H9 (cell line): ENCODE measurements at regions not wholly inside any gene's neighbourhood (a gene's known extent, or its start where the extent isn't known, plus 50 kb on each side); places are given as distances from the start of the nearest gene placed in this dataset.

Experiments
- DNase-seq: peaks from one replicate; pipeline ENCODE4 v3.0.0-alpha.2; 2017
- H2AFZ ChIP-seq: one replicate; pipeline ENCODE4 v1.6.1; 2013; ENCODE audit warnings: mild to moderate bottlenecking, low read length, control low read depth, moderate library complexity
- H2AK5ac ChIP-seq: 2 replicates; pipeline ENCODE4 v1.6.1; 2013; ENCODE audit warnings: low read length, control low read depth, mixed read lengths; ENCODE audit not compliant: insufficient read length
- H2BK120ac ChIP-seq: one replicate; pipeline ENCODE4 v1.6.1; 2013; ENCODE audit warnings: low read depth, mild to moderate bottlenecking, low read length, control low read depth, inconsistent platforms; ENCODE audit not compliant: poor library complexity, severe bottlenecking
- H2BK12ac ChIP-seq: 2 replicates; pipeline ENCODE4 v1.6.1; 2013; ENCODE audit warnings: low read length, control low read depth, mixed read lengths, low read depth; ENCODE audit not compliant: insufficient read length
- H2BK15ac ChIP-seq: 2 replicates; pipeline ENCODE4 v1.6.1; 2013; ENCODE audit warnings: low read depth, low read length, control low read depth
- H2BK20ac ChIP-seq: one replicate; pipeline ENCODE4 v1.6.1; 2013; ENCODE audit warnings: low read depth, mild to moderate bottlenecking, low read length, control low read depth, inconsistent platforms; ENCODE audit not compliant: poor library complexity, severe bottlenecking
- H2BK5ac ChIP-seq: 2 replicates; pipeline ENCODE4 v1.6.1; 2013; ENCODE audit warnings: low read length, control low read depth, mixed read lengths; ENCODE audit not compliant: insufficient read length
- H3K14ac ChIP-seq: 2 replicates; pipeline ENCODE4 v1.6.1; 2013; ENCODE audit warnings: low read length, control low read depth; ENCODE audit not compliant: insufficient read depth
- H3K18ac ChIP-seq: 2 replicates; pipeline ENCODE4 v1.6.1; 2013; ENCODE audit warnings: low read depth, mild to moderate bottlenecking, mixed read lengths, low read length, control low read depth; ENCODE audit not compliant: insufficient read length
- H3K23ac ChIP-seq: 2 replicates; pipeline ENCODE4 v1.6.1; 2013; ENCODE audit warnings: low read length, control low read depth, mixed read lengths, low read depth; ENCODE audit not compliant: insufficient read length
- H3K23me2 ChIP-seq: 2 replicates; pipeline ENCODE4 v1.6.1; 2013; ENCODE audit warnings: low read depth, mild to moderate bottlenecking, mixed read lengths, low read length, control low read depth; ENCODE audit not compliant: insufficient read length, poor library complexity, severe bottlenecking
- H3K27ac ChIP-seq: 2 replicates; pipeline ENCODE4 v1.5.1; 2013; ENCODE audit warnings: low read length, control low read depth, mixed read lengths, low read depth; ENCODE audit not compliant: insufficient read length
- H3K27me3 ChIP-seq: 2 replicates; pipeline ENCODE4 v1.6.1; 2013; ENCODE audit warnings: low read length, control low read depth, inconsistent platforms; ENCODE audit not compliant: insufficient read depth
- H3K4ac ChIP-seq: 2 replicates; pipeline ENCODE4 v1.6.1; 2013; ENCODE audit warnings: low read depth, mild to moderate bottlenecking, control low read depth, inconsistent platforms, low read length, moderate library complexity
- H3K4me1 ChIP-seq: 2 replicates; pipeline ENCODE4 v1.6.1; 2013; ENCODE audit warnings: low read length, control low read depth, inconsistent platforms; ENCODE audit not compliant: insufficient read depth
- H3K4me2 ChIP-seq: 2 replicates; pipeline ENCODE4 v1.6.1; 2013; ENCODE audit warnings: low read length, control low read depth, mixed read lengths; ENCODE audit not compliant: insufficient read length, insufficient read depth
- H3K56ac ChIP-seq: 2 replicates; pipeline ENCODE4 v1.6.1; 2013; ENCODE audit warnings: low read depth, mild to moderate bottlenecking, mixed read lengths, low read length, control low read depth; ENCODE audit not compliant: insufficient read length
- H3K79me1 ChIP-seq: 2 replicates; pipeline ENCODE4 v1.6.1; 2013; ENCODE audit warnings: low read depth, mild to moderate bottlenecking, moderate library complexity, low read length, control low read depth, inconsistent platforms; ENCODE audit not compliant: insufficient read depth, poor library complexity, severe bottlenecking
- H3K79me2 ChIP-seq: 2 replicates; pipeline ENCODE4 v1.6.1; 2013; ENCODE audit warnings: low read length, control low read depth, inconsistent platforms; ENCODE audit not compliant: insufficient read depth
- H3K9ac ChIP-seq: 2 replicates; pipeline ENCODE4 v1.6.1; 2013; ENCODE audit warnings: low read length, control low read depth, mixed read lengths; ENCODE audit not compliant: insufficient read length; ENCODE audit errors: extremely low read depth
- H3K9me3 ChIP-seq: one replicate; pipeline ENCODE4 v1.6.1; 2013; ENCODE audit warnings: low read depth, low read length, inconsistent platforms; ENCODE audit not compliant: control insufficient read depth
- H3T11ph ChIP-seq: one replicate; pipeline ENCODE4 v1.6.1; 2013; ENCODE audit warnings: mild to moderate bottlenecking, low read length, control low read depth, inconsistent platforms
- H4K20me1 ChIP-seq: one replicate; pipeline ENCODE4 v1.6.1; 2013; ENCODE audit not compliant: control insufficient read depth, insufficient read length, insufficient read depth
- H4K5ac ChIP-seq: 2 replicates; pipeline ENCODE4 v1.6.1; 2013; ENCODE audit warnings: low read depth, mild to moderate bottlenecking, mixed read lengths, low read length, control low read depth; ENCODE audit not compliant: insufficient read length
- H4K8ac ChIP-seq: replicated peaks from 2 replicates; pipeline ENCODE4 v1.6.1; 2013; ENCODE audit warnings: low read length, control low read depth, mixed read lengths, low read depth; ENCODE audit not compliant: insufficient read length
- H4K91ac ChIP-seq: 2 replicates; pipeline ENCODE4 v1.6.1; 2013; ENCODE audit warnings: low read depth, mild to moderate bottlenecking, moderate library complexity, mixed read lengths, low read length, control low read depth; ENCODE audit not compliant: insufficient read length
- H3K27ac Mint-ChIP-seq, 3 experiments: 2 replicates in 2 of 3; 3 replicates in 1 of 3; pipeline ENCODE4 v1.8.0; 2020 to 2021; ENCODE audit warnings: mixed read lengths in 3 of 3, mild to moderate bottlenecking in 1 of 3, moderate library complexity in 1 of 3
- H3K27me3 Mint-ChIP-seq: 2 replicates; pipeline ENCODE4 v1.8.0; 2021; ENCODE audit warnings: low read depth, mild to moderate bottlenecking, moderate library complexity, mixed read lengths
- H3K36me3 Mint-ChIP-seq, 3 experiments: 2 replicates in 2 of 3; 3 replicates in 1 of 3; pipeline ENCODE4 v1.8.0; 2020 to 2021; ENCODE audit warnings: low read depth in 3 of 3, mixed read lengths in 3 of 3; ENCODE audit not compliant: insufficient read depth in 1 of 3
- H3K4me1 Mint-ChIP-seq, 2 experiments: 2 replicates each; pipeline ENCODE4 v1.8.0; 2020; ENCODE audit warnings: mixed read lengths in 2 of 2
- H3K4me3 Mint-ChIP-seq, 2 experiments: 2 replicates in 1 of 2; 3 replicates in 1 of 2; pipeline ENCODE4 v1.8.0; 2020 to 2021; ENCODE audit warnings: mild to moderate bottlenecking in 2 of 2, mixed read lengths in 2 of 2, moderate library complexity in 1 of 2
- H3K9me3 Mint-ChIP-seq, 2 experiments: 2 replicates in 1 of 2; 3 replicates in 1 of 2; pipeline ENCODE4 v1.8.0; 2020; ENCODE audit warnings: mild to moderate bottlenecking in 2 of 2, mixed read lengths in 2 of 2, moderate library complexity in 1 of 2
- CTCF ChIP-seq: fragments of 200-600 bp; sonication (generic); conservative IDR thresholded peaks from 3 replicates; pipeline ENCODE4 v1.8.0; 2021; ENCODE audit warnings: antibody characterized with exemption, mild to moderate bottlenecking
- WGBS: extraction: QIAGEN DNeasy Blood & Tissue Kit; methylation state at CpG from one replicate; pipeline ENCODE4 v1.1.7; 2013; ENCODE audit warnings: missing lambda C conversion rate, low lambda C conversion rate, mixed read lengths; ENCODE audit not compliant: insufficient read length; ENCODE audit errors: extremely low coverage; 5-methylcytosine and 5-hydroxymethylcytosine counted together

DNA sequence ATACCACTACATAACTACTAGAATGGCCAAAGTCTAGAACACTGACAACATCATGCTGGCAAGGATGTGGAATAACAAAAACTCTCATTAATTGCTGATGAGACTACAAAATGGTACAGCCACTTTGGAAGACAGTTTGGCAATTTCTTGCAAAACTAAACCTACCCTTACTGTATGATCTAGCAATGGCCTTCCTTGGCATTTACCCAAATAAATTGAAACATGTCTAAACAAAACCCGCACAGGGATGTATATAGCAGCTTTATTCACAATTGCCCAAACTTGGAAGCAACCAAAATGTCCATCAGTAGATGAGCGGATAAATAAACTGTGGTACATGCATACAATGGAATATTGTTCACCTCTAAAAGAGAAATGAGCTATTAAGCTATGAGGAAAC, 87.9 kb upstream of the SLC24A5 start:
- no peak for TF ChIP-seq CTCF

More for the DNA sequence above, 87.9 kb upstream of the SLC24A5 start:
- Mint-ChIP-seq H3K4me3 (no peak overlapping the region), H3K27me3 (no peaks in the 10 kb centered on the region; the same call in 1 of the 2 replicates), H3K9me3 (no peaks in the 10 kb centered on the region), H3K27ac (no peak overlapping the region), H3K4me1 (peaks cover 4 to 8% of the 10 kb centered on the region in 2 experiments; a peak in 2 of 4 replicates), H3K36me3 (no peaks in the 10 kb centered on the region)
- Histone ChIP-seq H4K20me1 (no peaks in the 10 kb centered on the region), H2BK120ac (no peak overlapping the region), H3K27me3 (no peaks in the 10 kb centered on the region), H2AFZ (no peak overlapping the region), H3K9ac (no peak overlapping the region), H4K8ac (no peak overlapping the region), H3K4me1 (no peaks in the 10 kb centered on the region; the same call in 1 of the 2 replicates), H3K56ac (no peak overlapping the region), H3K18ac (no peak overlapping the region), H3K4me2 (no peak overlapping the region), H2BK20ac (no peak overlapping the region), H3K79me1 (no peaks in the 10 kb centered on the region), H2AK5ac (no peak overlapping the region), H3K27ac (no peak overlapping the region), H2BK12ac (no peak overlapping the region), H4K5ac (no peak overlapping the region), H2BK5ac (no peak overlapping the region), H3K23ac (no peak overlapping the region), H3K4ac (no peak overlapping the region), H3K9me3 (no peaks in the 10 kb centered on the region), H3K14ac (no peak overlapping the region), H3T11ph (no peak overlapping the region), H3K23me2 (no peaks in the 10 kb centered on the region), H3K79me2 (no peaks in the 10 kb centered on the region), H2BK15ac (no peak overlapping the region), H4K91ac (no peak overlapping the region)
- DNase-seq: no peak
- WGBS: no CpG with 5 or more reads among the region's 2 CpGs
